Limb (tissue), 2 donors: ENCODE measurements at regions not wholly inside any gene's neighbourhood (a gene's known extent, or its start where the extent isn't known, plus 50 kb on each side); places are given as distances from the start of the nearest gene placed in this dataset.

Experiments used
- DNase-seq, 2 donors: peaks; one replicate each; pipeline ENCODE4 v3.0.0-alpha.2; 2016; ENCODE audit errors: extremely low spot score in 2 of 2

DNA sequence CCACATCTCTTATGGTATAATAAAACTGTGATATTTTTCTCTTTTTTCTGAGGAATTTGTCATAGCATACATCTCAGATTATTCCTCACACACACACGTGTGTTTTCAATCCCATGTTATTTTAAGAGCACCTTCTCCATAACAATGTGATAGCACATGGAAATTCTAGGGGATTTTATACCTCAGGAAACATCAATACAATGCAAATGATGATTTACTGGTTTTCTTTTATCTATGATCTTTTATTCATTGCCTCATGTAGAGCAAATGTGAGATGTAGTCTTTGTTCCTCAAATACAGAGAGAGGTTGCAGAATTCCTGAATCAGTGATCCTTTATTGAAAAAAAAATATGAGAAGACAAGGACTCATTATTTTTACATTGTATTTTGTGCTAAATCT lies 128.3 kb upstream of the ROBO1 start:
- DNase-seq = no peak

DNA sequence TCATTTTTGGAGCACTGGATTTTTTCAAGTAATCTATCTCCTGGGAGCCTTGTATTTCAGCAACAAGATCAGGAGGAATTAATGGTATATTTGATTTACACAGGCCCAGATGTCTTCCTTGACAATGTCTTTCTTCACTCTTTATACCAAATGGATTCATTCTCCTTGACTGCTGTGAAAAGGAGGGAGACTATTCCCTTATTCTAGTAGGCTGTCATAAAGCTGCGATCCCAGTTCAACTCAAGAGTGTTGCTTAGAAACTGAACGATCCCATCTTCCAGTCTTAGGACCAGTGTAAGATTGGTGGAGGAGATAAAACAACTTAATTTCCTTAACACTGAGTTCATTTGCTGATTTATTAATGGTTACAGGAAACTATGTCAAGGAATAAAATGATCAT lies 119.4 kb upstream of the ROBO1 start:
- no peak for DNase-seq

DNA sequence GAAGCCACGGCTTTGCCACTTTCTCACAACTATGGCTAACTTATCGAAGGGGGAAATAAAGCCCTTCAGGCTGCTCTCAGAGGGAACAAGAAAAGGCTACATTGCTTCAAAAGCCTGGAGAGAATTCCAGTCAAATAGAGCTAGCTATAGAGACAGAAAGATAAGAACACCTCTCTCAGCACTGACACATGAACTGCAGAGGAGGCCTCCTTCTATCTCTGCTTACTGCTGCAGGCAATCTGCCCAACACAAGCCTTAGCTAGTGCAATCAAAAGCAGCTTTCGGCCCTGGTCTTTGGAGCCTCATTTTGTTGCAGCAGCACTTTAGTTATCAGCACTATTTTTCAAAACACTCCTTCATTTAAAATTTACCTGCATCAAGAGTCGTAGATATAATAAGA lies 118.4 kb upstream of the ROBO1 start:
- no peak for DNase-seq

DNA sequence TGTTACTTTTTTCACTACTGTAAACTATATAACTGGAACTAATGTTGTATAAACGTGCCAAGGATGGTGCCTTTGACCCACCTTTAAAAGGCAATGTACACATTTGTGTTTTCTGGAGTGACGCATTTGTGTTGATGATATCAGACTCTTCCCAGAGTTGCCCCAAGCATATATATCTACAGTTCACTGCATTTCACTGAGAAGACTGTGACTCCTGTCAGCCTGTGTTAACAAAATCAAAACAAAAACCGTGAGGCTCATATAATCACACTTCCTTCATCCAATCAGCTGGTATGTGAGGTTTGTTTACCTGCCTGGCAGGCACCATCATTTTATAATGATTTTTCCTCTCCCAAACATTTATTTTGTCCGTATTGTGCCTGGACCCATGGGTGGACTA lies 117.6 kb upstream of the ROBO1 start:
- DNase-seq = no peak

DNA sequence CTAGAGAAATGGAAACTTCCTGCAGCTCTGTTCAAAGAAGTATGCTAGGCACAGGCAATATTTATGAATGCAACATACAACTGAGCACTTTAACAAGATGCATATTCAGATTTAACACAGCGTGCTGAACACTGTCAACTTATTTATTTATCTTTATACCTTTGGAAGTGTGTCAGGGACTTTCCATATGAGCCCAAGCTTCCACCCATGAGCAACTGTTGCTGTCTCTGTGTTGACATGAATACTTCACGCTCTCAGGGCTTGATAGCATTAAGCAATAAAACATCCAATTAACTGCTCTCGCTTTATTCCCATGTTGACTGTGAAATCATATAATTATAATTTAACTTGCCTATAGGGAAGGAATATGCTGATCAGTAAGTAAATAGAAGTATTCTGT lies 116.6 kb upstream of the ROBO1 start:
- no peak for DNase-seq

DNA sequence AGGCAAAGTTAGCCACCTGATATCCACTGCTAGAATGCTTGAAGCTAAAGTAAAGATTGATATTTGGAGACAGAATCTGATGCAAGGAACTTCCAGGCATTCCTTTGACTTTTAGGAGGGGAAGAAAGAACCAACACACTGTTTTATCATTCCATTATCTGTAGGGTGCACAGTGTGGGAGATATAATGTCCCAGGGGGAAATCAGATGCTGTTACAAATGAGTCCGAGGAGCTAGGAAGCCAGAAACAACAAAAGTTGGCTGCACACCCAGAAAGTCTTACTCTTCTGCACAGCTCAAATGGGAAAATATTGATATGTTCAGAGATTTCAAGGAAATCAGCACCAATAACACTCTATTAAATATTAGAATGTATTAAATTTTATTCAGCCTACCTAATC lies 113.6 kb upstream of the ROBO1 start:
- no peak for DNase-seq

DNA sequence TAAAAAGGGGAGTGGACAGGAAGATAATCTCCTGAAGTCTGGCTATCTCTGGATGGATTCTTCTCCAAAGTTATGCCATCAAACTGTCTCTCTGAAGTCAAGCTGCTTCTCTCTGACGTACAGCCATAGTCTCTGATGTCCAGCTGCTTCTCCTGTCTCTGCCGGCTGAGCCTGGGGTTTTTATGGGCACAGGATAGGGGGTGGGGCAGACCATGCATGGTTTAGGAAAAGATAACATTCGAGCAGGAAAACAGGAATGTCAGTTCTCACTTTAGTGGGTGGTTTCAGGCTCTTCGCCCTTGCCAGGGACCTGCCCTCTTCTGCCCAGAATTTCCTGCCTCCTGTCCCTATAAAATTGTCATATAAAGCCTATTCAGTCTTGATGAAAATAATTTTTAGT lies 110.9 kb upstream of the ROBO1 start:
- no peak for DNase-seq

DNA sequence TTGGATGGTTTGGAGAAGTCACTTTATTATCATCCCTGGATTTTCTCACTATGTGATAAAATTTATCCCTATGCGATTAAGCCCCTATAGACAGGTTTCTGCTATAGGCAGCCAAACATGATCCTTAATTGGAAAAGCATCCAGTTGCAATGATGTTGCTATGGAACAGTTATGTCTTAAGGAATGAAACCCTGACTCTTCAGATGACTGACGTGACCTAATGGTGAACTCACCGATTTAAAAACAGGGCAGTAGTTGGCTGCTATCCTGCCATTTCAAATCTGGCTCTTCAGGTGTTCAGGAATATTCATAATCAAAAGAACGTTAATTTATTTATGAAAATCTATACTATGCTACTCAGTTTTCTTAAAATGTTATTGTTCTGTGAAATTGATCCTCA lies 106.8 kb upstream of the ROBO1 start:
- DNase-seq = no peak

DNA sequence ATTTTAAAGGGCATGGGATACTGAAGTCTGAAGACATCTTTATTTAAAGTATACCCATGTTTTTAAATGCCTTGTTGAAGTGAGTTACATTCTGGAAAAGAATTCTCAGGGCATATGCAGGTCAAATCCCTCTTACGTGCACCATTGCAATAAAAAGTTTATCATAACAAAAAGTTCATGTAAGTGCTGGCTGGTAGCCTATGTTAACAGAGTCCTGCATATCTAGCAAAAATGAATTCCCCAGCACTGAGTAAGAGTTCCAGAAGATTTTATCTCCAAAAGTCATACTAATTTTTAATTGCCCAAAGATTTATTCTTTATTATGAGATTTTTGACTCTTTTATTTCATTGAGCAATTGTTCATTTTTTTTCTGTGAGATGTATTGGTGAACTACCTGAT lies 104.7 kb upstream of the ROBO1 start:
- DNase-seq = peak in 1 of 2 donors; percentile 17

DNA sequence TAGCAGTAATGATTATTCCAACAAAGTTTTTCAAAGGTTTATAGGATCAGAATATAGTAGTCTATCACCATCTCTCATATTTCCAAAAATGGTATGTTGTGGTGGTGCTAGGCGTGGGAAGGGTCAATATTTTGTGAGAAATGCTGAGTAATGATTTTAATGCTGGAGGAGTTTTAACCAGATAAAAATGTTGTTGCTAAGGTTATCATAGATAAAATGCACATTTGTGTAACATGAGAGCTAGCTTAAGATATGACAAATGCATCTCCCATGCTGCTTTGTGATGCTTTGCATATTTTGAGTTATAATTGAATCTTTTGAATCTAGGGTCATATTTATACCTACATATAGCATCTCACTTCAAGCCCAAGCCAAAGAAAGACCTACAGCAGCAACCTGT lies 103.9 kb upstream of the ROBO1 start:
- no peak for DNase-seq

DNA sequence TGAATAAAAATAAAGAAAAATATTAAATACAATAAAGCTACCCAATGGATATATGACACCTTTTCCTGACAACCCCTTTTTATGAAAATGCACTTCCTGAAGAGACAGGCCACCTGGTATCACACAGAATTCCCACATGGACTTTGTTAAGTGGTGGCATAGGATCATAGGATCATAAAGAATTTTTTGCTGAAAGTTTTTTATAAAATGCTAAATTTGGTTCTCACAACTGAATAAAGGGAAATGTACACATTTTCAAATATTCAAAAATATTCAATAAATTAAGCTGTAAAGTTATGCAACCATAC lies 102.5 kb upstream of the ROBO1 start:
- DNase-seq = no peak

DNA sequence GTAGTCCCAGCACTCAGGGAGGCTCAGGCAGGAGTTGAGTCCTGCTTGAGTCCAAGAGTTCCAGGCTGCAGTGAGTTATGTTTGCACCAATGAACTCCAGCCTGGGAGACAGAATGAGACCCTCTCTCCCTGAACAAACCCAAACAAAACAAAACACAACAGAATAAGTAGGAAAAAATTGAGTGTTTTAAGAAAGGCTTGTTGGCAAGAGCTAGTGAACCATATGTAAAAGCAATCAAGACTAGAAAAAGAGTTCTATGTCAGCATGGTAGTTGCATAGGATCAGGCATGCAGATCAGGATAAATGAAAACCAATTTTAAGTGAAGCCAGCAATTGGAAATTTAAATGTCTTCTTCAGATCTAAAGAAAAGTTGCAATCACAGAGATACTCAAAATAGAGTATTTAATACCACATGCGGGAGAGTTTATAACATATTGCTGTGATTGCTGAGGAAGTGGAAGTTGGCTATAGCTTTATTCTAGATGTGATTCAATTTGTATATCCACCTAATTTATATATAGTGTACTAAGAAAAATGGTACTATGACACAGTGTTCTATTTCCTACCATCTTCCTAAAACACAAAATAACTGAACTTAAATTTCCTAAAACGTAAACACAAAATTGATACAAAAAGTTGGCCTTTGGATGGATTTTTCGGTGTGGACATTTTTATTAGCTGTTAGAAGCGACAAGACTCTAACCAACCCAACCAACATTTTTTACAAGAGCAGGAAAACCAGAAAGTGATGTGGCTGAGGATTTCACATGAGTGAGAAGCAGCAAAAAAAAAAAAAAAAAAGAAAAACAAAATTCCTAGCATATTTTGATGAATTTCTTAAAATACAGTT lies 101.9 kb upstream of the ROBO1 start:
- DNase-seq = peak in 1 of 2 donors; percentile 24

DNA sequence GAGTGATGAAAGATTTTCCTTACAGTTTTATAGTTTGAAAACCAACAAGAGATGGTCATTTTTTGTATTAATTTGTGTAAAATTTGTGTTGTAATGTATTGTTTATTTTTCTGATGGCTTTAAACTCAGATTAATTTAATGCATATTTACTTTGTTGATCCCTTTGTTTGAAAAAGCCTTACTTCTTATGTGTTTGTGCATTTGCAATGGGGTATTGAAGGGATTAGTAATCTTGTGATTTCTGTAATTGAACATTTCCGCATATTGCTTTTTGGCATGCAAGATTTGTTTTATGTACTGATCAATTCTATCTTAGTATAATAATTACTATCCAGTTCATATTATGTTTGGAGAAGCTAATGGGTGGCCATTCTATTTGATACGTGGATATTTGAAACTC lies 98.4 kb upstream of the ROBO1 start:
- no peak for DNase-seq

DNA sequence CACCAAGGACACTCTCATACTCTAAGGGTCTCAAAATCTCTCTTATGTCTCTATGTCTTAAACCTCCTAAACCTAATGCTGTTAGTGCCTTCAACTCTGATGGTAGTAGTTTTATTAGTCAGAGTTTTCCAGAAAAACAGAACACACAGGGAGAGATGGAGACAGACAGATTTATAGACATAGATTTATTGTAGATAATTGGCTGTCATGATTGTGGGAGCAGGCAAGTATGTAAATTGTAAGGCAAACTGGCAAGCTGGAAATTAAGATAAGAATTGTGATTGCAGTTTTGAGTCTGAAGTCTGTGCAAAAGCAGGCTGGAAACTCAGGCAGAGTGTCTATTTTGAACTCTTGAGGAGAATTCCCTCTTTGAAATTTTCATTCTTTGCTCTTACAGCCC lies 96.3 kb upstream of the ROBO1 start:
- DNase-seq = no peak

DNA sequence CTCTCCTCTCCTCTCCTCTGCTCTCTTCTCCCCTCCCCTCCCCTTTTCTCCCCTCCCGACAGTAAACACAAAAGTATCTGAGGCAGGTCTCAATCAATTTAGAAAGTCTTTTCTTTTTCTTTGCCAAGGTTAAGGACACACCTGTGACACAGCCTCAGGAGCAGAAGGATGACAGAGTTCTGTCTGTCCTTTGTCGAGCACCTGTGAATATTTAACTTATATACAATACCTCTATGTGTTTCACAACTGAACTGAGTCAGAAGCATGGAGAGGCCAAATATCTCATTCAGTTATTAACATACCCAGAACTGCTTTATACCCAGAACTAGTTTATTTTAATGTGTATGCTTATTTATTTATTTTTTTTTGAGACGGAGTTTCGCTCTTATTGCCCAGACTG lies 81.1 kb upstream of the ROBO1 start:
- DNase-seq = no peak

DNA sequence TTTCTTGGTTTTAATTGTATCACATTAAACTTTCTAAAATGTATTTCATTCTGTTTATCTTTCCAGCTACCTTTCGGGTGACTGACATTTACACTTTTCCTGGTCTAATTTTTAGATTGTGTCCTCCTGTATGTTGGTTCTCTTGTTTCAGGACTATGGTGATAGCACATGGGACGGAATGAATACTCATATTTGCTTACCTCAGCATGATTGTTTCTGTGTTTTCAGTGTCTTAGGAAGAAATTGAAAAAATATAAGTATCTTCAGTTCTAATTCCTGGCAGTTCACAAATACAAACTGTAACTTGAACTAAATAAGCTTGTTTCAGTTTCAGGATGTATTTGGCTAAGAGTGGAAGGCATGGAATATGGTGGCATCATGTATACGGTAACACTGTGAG lies 80.1 kb upstream of the ROBO1 start:
- DNase-seq = no peak

DNA sequence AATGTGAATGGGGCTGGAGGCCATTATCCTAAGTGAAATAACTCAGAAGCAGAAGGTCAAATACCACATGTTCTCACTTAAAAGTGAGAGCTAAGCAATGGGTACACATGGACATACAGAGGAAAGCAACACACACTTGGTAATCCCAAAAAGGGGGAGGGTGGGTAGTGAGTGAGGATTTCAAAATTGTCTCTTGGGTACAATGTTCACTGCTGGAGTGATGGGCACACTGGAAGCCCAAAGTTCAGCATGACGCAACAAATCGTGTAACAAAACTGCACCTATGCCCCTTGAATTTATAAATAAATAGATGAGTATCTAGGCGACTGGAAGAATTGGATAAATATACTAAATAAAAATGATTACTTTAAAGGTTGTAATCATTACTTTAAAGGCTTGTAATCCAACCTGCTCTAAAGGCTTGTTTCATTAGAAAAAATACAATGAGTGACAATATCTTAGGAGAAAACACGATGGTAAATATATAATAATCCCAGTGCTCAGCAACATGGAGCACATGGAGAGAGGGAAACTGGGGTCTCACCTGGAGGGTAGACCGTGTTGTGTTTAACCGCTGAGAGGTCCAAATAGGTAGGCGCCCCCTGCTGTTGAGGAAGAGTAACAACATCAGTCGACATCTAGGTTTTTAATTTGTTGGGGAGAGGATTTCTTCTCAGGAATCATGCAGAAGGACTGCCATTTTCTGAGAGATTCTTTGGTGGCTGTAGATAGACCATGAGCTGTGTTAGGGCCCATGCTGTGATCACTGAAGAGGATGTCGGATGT lies 78.5 kb upstream of the ROBO1 start:
- DNase-seq = no peak

DNA sequence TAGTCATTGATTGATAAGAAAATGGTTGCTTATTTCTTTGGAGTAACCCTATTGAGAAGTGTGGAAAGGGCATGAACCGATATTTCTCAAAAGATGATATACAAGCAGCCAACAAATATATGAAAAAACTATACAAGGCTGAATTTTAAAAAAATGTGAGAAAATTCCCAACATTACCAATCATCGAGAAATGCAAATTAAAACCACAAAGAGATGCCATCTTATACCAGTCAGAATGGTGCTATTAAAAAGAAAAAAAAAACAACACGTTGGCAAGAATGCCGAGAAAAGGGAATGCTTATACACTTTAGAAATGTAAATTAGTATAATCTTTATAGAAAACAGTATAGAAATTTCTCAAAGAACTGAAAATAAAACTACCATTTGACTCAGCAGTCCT lies 77.7 kb upstream of the ROBO1 start:
- DNase-seq = no peak

DNA sequence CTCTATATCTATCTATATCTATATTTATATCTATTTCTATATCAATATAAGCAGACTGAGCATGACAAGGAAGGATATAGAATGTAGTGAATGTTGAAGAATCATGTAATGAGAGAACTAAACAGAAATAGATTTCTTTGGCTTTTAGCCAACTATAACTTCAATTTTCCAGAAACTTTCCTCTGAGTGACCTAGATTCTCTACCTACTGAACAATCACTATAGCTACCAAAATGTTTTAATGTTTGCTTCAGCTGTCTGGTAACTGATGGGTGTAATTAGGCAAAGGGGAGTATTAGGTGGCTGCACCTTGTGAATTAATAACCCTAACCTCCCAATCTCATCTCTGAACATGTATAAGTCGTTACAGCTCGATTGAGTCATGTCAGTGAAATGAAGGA lies 76.4 kb upstream of the ROBO1 start:
- DNase-seq = no peak

DNA sequence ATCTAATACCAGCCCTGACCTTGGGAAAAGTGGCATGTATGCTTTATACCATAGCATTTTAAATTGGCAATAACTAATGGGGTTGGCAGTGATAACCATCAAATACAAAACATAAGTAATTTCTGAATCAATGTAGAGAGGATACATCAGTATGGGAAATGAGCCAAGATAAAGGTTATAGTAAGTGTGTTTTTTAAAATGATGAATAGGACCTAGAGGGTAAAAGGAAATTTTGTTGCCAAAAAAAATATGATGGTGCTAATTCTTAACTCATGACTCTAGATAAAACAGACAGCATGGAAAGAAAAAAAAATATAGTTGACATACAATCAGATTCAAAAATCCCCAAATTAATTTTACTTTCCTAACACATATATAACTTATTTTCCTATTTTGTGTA lies 75.4 kb upstream of the ROBO1 start:
- DNase-seq = no peak

DNA sequence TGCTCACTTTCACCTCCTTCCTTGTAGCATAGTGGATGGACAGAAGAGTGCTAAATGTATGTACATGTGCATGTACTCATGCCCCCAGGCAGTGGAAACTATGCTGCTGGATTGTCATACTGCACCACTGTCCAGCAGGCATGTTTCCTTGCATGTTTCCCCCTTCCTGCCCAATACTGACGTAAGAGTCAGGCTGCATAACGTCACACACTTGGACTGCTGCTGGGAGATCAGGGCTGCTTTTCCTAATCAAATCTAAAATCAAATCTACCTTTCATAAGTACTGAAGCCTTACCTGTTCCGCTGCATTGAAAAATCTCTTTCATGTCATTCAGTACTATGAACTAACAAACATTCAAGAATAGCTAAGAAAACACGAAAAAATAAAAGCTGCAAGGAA lies 67.9 kb upstream of the ROBO1 start:
- DNase-seq = no peak

DNA sequence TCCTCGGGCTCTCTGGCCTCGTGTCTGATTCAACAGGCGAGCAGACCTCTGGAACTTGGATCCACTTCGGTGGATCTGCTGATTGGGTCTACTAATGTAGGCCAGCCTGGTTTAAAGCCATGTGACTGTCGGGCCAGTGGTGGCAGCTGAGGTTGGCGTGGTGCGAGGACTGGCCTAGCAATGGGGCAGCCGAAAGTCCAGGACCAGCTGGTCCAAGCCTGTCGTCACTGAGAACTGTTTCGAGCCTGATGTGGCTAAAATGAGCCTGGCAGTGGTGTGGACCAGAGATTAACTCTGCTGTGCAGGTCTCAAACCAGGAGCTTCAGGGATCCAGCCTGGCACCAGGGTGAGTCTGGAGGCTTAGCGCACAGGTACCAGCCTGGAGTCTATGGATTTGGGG lies 56.4 kb upstream of the ROBO1 start:
- DNase-seq = no peak

DNA sequence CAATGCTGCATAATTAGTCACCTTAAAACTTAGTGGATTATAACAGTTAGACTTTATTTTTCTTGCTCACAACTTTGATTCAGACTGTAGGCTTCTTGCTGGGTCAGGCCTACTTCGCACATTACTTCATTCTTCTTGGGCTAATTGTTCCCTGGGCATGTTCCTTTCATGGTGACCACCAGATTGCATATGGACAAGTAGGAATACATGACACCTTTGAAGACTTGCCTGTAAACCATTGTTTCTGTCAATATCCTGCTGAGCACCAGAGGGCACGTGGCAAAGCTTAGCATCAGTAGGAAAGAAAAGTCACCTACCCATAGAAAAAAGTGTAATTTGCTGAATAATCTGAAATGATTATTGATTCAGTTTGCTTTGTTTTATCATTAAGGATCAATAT lies 54.3 kb upstream of the ROBO1 start:
- no peak for DNase-seq
